Stimulated activated naive B cell treated with anti-CD40 and anti-IgM and Interleukin-4, amounts not matched to agents 10 μg/mL and 1 μg/mL and 100 μg/mL, for 72 hours (primary cell): ENCODE measurements at regions not wholly inside any gene's neighbourhood (a gene's known extent, or its start where the extent isn't known, plus 50 kb on each side); places are given as distances from the start of the nearest gene placed in this dataset.
A peak's percentile ranks its signal among the peaks of the same experiment; 100 is the strongest.

Source experiments
- ATAC-seq, 2 donors: fragments of 150-1000 bp; cut with Tn5 transposase; replicated peaks; 2 replicates each; pipeline ENCODE4 v1.10.0; 2021; ENCODE audit warnings: moderate library complexity in 1 of 2
- DNase-seq: peaks from one replicate; pipeline ENCODE4 v3.0.0; 2021
- H3K27ac Mint-ChIP-seq: one replicate; pipeline ENCODE4 v1.8.0; 2022; ENCODE audit warnings: mild to moderate bottlenecking, mixed read lengths
- H3K27me3 Mint-ChIP-seq, 2 donors: one replicate each; pipeline ENCODE4 v1.8.0; 2022; ENCODE audit warnings: mixed read lengths in 2 of 2
- H3K36me3 Mint-ChIP-seq, 2 donors: one replicate each; pipeline ENCODE4 v1.8.0; 2022; ENCODE audit warnings: mixed read lengths in 2 of 2, mild to moderate bottlenecking in 1 of 2
- H3K4me1 Mint-ChIP-seq, 2 donors: one replicate each; pipeline ENCODE4 v1.8.0; 2022; ENCODE audit warnings: mixed read lengths in 2 of 2, mild to moderate bottlenecking in 1 of 2
- H3K4me3 Mint-ChIP-seq, 2 donors: one replicate each; pipeline ENCODE4 v1.8.0; 2022; ENCODE audit warnings: mild to moderate bottlenecking in 2 of 2, mixed read lengths in 2 of 2, moderate library complexity in 1 of 2
- H3K9me3 Mint-ChIP-seq, 2 donors: one replicate each; pipeline ENCODE4 v1.8.0; 2022; ENCODE audit warnings: mixed read lengths in 2 of 2, mild to moderate bottlenecking in 1 of 2

GRCh38 chr14:22096514-22096895 lies 422.9 kb upstream of the OR4E1 start:
- ATAC-seq (no peak), DNase-seq (no peak)
- Mint-ChIP-seq H3K4me1 (peaks cover 0 to 16% of the 10 kb centered on the region in 2 donors), H3K36me3 (no peaks in the 10 kb centered on the region), H3K4me3 (no peak overlapping the region), H3K27me3 (peaks cover 37 to 55% of the 10 kb centered on the region in 2 donors), H3K9me3 (no peaks in the 10 kb centered on the region), H3K27ac (no peak overlapping the region)

- DNase-seq = no peak
- ATAC-seq = no peak
- H3K36me3 Mint-ChIP-seq = no peaks in the 10 kb centered on the region
- H3K4me1 Mint-ChIP-seq = peaks cover 0 to 16% of the 10 kb centered on the region in 2 donors
- H3K4me3 Mint-ChIP-seq = no peak overlapping the region
- H3K27me3 Mint-ChIP-seq = peaks cover 40 to 55% of the 10 kb centered on the region in 2 donors
- no peaks in the 10 kb centered on the region for H3K9me3 Mint-ChIP-seq
- no peak overlapping the region for H3K27ac Mint-ChIP-seq
Observed at GRCh38 chr14:22095860-22096513, 422.4 kb upstream of the OR4E1 start.

- Mint-ChIP-seq H3K36me3 (no peaks in the 10 kb centered on the region), H3K27ac (no peak overlapping the region), H3K9me3 (no peaks in the 10 kb centered on the region), H3K4me3 (no peak overlapping the region), H3K27me3 (peaks cover 33 to 38% of the 10 kb centered on the region in 2 donors), H3K4me1 (peaks cover 0 to 5% of the 10 kb centered on the region in 2 donors)
- DNase-seq (no peak), ATAC-seq (no peak)
Observed at GRCh38 chr14:22089940-22090339, 416.3 kb upstream of the OR4E1 start.

- Mint-ChIP-seq H3K4me1 (peaks cover 3 to 5% of the 10 kb centered on the region in 2 donors), H3K27me3 (peaks cover 34 to 39% of the 10 kb centered on the region in 2 donors), H3K9me3 (no peaks in the 10 kb centered on the region), H3K36me3 (no peaks in the 10 kb centered on the region), H3K27ac (no peak overlapping the region), H3K4me3 (no peak overlapping the region)
- ATAC-seq = no peak
- DNase-seq = no peak
Observed at GRCh38 chr14:22088614-22089342, 415.2 kb upstream of the OR4E1 start.

GRCh38 chr14:22086131-22086530 lies 412.5 kb upstream of the OR4E1 start:
- H3K27ac Mint-ChIP-seq = no peak overlapping the region
- H3K36me3 Mint-ChIP-seq = no peaks in the 10 kb centered on the region
- no peak for ATAC-seq
- no peak for DNase-seq
- peaks cover 43 to 45% of the 10 kb centered on the region in 2 donors for H3K27me3 Mint-ChIP-seq
- H3K4me1 Mint-ChIP-seq = peaks cover 0 to 3% of the 10 kb centered on the region in 2 donors
- H3K9me3 Mint-ChIP-seq = no peaks in the 10 kb centered on the region
- H3K4me3 Mint-ChIP-seq = no peak overlapping the region

GRCh38 chr14:22084393-22085281 lies 411.0 kb upstream of the OR4E1 start:
- peak; percentile 38 to 55 for ATAC-seq
- DNase-seq = no peak
- peaks cover 42 to 44% of the 10 kb centered on the region in 2 donors for H3K27me3 Mint-ChIP-seq
- H3K4me3 Mint-ChIP-seq = no peak overlapping the region
- H3K27ac Mint-ChIP-seq = no peak overlapping the region
- no peaks in the 10 kb centered on the region for H3K9me3 Mint-ChIP-seq
- no peaks in the 10 kb centered on the region for H3K36me3 Mint-ChIP-seq
- H3K4me1 Mint-ChIP-seq = peaks cover 0 to 3% of the 10 kb centered on the region in 2 donors

GRCh38 chr14:22081337-22081736 lies 407.7 kb upstream of the OR4E1 start:
- no peak overlapping the region for H3K4me3 Mint-ChIP-seq
- ATAC-seq = no peak
- peaks cover 47 to 58% of the 10 kb centered on the region in 2 donors for H3K27me3 Mint-ChIP-seq
- H3K27ac Mint-ChIP-seq = no peak overlapping the region
- H3K9me3 Mint-ChIP-seq = no peaks in the 10 kb centered on the region
- peaks cover 0 to 3% of the 10 kb centered on the region in 2 donors for H3K4me1 Mint-ChIP-seq
- no peaks in the 10 kb centered on the region for H3K36me3 Mint-ChIP-seq
- no peak for DNase-seq

GRCh38 chr14:22079766-22080165 lies 406.1 kb upstream of the OR4E1 start:
- no peak overlapping the region for H3K27ac Mint-ChIP-seq
- H3K4me3 Mint-ChIP-seq = no peak overlapping the region
- DNase-seq = no peak
- H3K9me3 Mint-ChIP-seq = no peaks in the 10 kb centered on the region
- H3K36me3 Mint-ChIP-seq = no peaks in the 10 kb centered on the region
- peaks cover 49 to 69% of the 10 kb centered on the region in 2 donors for H3K27me3 Mint-ChIP-seq
- no peak for ATAC-seq
- H3K4me1 Mint-ChIP-seq = peaks cover 0 to 3% of the 10 kb centered on the region in 2 donors

GRCh38 chr14:22073801-22074200 lies 400.2 kb upstream of the OR4E1 start:
- peaks cover 1 to 4% of the 10 kb centered on the region in 2 donors for H3K9me3 Mint-ChIP-seq
- peak overlapping the region; percentile 48 for H3K27ac Mint-ChIP-seq
- ATAC-seq (no peak), DNase-seq (no peak)
- peaks cover 50 to 81% of the 10 kb centered on the region in 2 donors for H3K27me3 Mint-ChIP-seq
- peaks cover 1 to 3% of the 10 kb centered on the region in 2 donors for H3K36me3 Mint-ChIP-seq
- peaks cover 16 to 21% of the 10 kb centered on the region in 2 donors for H3K4me1 Mint-ChIP-seq
- no peak overlapping the region for H3K4me3 Mint-ChIP-seq

- peaks cover 1 to 3% of the 10 kb centered on the region in 2 donors for H3K36me3 Mint-ChIP-seq
- H3K27me3 Mint-ChIP-seq = peaks cover 47 to 77% of the 10 kb centered on the region in 2 donors
- H3K4me1 Mint-ChIP-seq = peaks cover 16 to 23% of the 10 kb centered on the region in 2 donors
- DNase-seq (peak; percentile 79), ATAC-seq (peak; percentile 100)
- peak overlapping the region; percentile 50 to 65 for H3K4me3 Mint-ChIP-seq
- H3K27ac Mint-ChIP-seq = peak overlapping the region; percentile 66
- H3K9me3 Mint-ChIP-seq = peaks cover 1 to 4% of the 10 kb centered on the region in 2 donors
Observed at GRCh38 chr14:22071006-22071405, 397.4 kb upstream of the OR4E1 start.

GRCh38 chr14:22070119-22070982 lies 396.7 kb upstream of the OR4E1 start:
- H3K36me3 Mint-ChIP-seq = peaks cover 1 to 3% of the 10 kb centered on the region in 2 donors

GRCh38 chr14:22065347-22065746 lies 391.7 kb upstream of the OR4E1 start:
- Mint-ChIP-seq H3K27me3 (peaks cover 52 to 73% of the 10 kb centered on the region in 2 donors), H3K27ac (no peak overlapping the region), H3K4me1 (peaks cover 7 to 10% of the 10 kb centered on the region in 2 donors), H3K4me3 (no peak overlapping the region), H3K36me3 (no peaks in the 10 kb centered on the region), H3K9me3 (no peaks in the 10 kb centered on the region)
- no peak for ATAC-seq
- DNase-seq = no peak

More at GRCh38 chr14:22070119-22070982, 396.7 kb upstream of the OR4E1 start:
- no peak for DNase-seq
- Mint-ChIP-seq H3K27ac (peak overlapping the region; percentile 78), H3K27me3 (peaks cover 49 to 77% of the 10 kb centered on the region in 2 donors), H3K9me3 (peaks cover 1 to 4% of the 10 kb centered on the region in 2 donors), H3K4me3 (peak overlapping the region; percentile 50 to 65), H3K4me1 (peaks cover 20 to 28% of the 10 kb centered on the region in 2 donors)
- ATAC-seq = peak; percentile 29 to 33

- Mint-ChIP-seq H3K4me3 (no peak overlapping the region), H3K4me1 (no peaks in the 10 kb centered on the region), H3K9me3 (peaks cover 13% of the 10 kb centered on the region in 2 donors), H3K27ac (no peak overlapping the region), H3K36me3 (no peaks in the 10 kb centered on the region), H3K27me3 (peaks cover 65 to 74% of the 10 kb centered on the region in 2 donors)
- DNase-seq (no peak), ATAC-seq (no peak)
Observed at GRCh38 chr14:22059201-22059600, 385.6 kb upstream of the OR4E1 start.
